ENCODE measurements at regions not wholly inside any gene's neighbourhood (a gene's known extent, or its start where the extent isn't known, plus 50 kb on each side); places are given as distances from the start of the nearest gene placed in this dataset.

- DNase-seq (ENCODE audit: insufficient read length) (no peak), FAIRE-seq (peak; percentile 97)
- TF ChIP-seq TAF1 (IDR thresholded peaks at IDR 0.05; ENCODE audit: borderline replicate concordance, low read depth, low read length) (no peak), POLR2AphosphoS5 (IDR thresholded peaks at IDR 0.05; ENCODE audit: low read depth, low read length) (no peak), POLR2A (IDR thresholded peaks at IDR 0.05; ENCODE audit: low read depth, low read length) (no peak)
These were observed 216.9 kb upstream of the SAMSN1 start for GRCh38 chr21:14762734-14763694.

- TF ChIP-seq TAF1 (IDR thresholded peaks at IDR 0.05; ENCODE audit: borderline replicate concordance, low read depth, low read length), result no peak
- FAIRE-seq, result no peak
- no peak for DNase-seq (ENCODE audit: insufficient read length)
These were observed 216.2 kb upstream of the SAMSN1 start for GRCh38 chr21:14762327-14762726.

GRCh38 chr21:14759285-14759684 lies 213.2 kb upstream of the SAMSN1 start:
- TF ChIP-seq POLR2AphosphoS5 (IDR thresholded peaks at IDR 0.05; ENCODE audit: low read depth, low read length) (no peak), POLR2A (IDR thresholded peaks at IDR 0.05; ENCODE audit: low read depth, low read length) (no peak), TAF1 (IDR thresholded peaks at IDR 0.05; ENCODE audit: borderline replicate concordance, low read depth, low read length) (no peak)
- FAIRE-seq, result no peak
- DNase-seq (ENCODE audit: insufficient read length), result no peak

GRCh38 chr21:14758849-14759248 lies 212.7 kb upstream of the SAMSN1 start:
- no peak for DNase-seq (ENCODE audit: insufficient read length)
- FAIRE-seq, result no peak
- TF ChIP-seq TAF1 (IDR thresholded peaks at IDR 0.05; ENCODE audit: borderline replicate concordance, low read depth, low read length) (no peak), POLR2AphosphoS5 (IDR thresholded peaks at IDR 0.05; ENCODE audit: low read depth, low read length) (no peak), POLR2A (IDR thresholded peaks at IDR 0.05; ENCODE audit: low read depth, low read length) (no peak)

- DNase-seq (ENCODE audit: insufficient read length) (no peak), FAIRE-seq (no peak)
- no peak for TF ChIP-seq POLR2AphosphoS5 (IDR thresholded peaks at IDR 0.05; ENCODE audit: low read depth, low read length)
- TF ChIP-seq POLR2A (IDR thresholded peaks at IDR 0.05; ENCODE audit: low read depth, low read length), result no peak
- no peak for TF ChIP-seq TAF1 (IDR thresholded peaks at IDR 0.05; ENCODE audit: borderline replicate concordance, low read depth, low read length)
These were observed 211.6 kb upstream of the SAMSN1 start for GRCh38 chr21:14757533-14758327.

GRCh38 chr21:14755086-14755485 lies 209.0 kb upstream of the SAMSN1 start:
- FAIRE-seq, result no peak
- DNase-seq (ENCODE audit: insufficient read length), result no peak
- TF ChIP-seq TAF1 (IDR thresholded peaks at IDR 0.05; ENCODE audit: borderline replicate concordance, low read depth, low read length) (no peak), POLR2AphosphoS5 (IDR thresholded peaks at IDR 0.05; ENCODE audit: low read depth, low read length) (no peak), POLR2A (IDR thresholded peaks at IDR 0.05; ENCODE audit: low read depth, low read length) (no peak)

- FAIRE-seq, result no peak
- no peak for DNase-seq (ENCODE audit: insufficient read length)
- TF ChIP-seq POLR2AphosphoS5 (IDR thresholded peaks at IDR 0.05; ENCODE audit: low read depth, low read length), result no peak
- TF ChIP-seq POLR2A (IDR thresholded peaks at IDR 0.05; ENCODE audit: low read depth, low read length), result no peak
- TF ChIP-seq TAF1 (IDR thresholded peaks at IDR 0.05; ENCODE audit: borderline replicate concordance, low read depth, low read length), result no peak
These were observed 208.6 kb upstream of the SAMSN1 start for GRCh38 chr21:14754682-14755081.

- no peak for DNase-seq (ENCODE audit: insufficient read length)
- no peak for FAIRE-seq
- no peak for TF ChIP-seq TAF1 (IDR thresholded peaks at IDR 0.05; ENCODE audit: borderline replicate concordance, low read depth, low read length)
- TF ChIP-seq POLR2A (IDR thresholded peaks at IDR 0.05; ENCODE audit: low read depth, low read length), result no peak
- no peak for TF ChIP-seq POLR2AphosphoS5 (IDR thresholded peaks at IDR 0.05; ENCODE audit: low read depth, low read length)
These were observed 208.1 kb upstream of the SAMSN1 start for GRCh38 chr21:14754259-14754604.

- no peak for TF ChIP-seq POLR2AphosphoS5 (IDR thresholded peaks at IDR 0.05; ENCODE audit: low read depth, low read length)
- DNase-seq (ENCODE audit: insufficient read length), result no peak
- FAIRE-seq, result no peak
These were observed 207.5 kb upstream of the SAMSN1 start for GRCh38 chr21:14753466-14754258.

- no peak for FAIRE-seq
These were observed 207.0 kb upstream of the SAMSN1 start for GRCh38 chr21:14753069-14753465.

GRCh38 chr21:14752345-14752909 lies 206.3 kb upstream of the SAMSN1 start:
- DNase-seq (ENCODE audit: insufficient read length) (no peak), FAIRE-seq (no peak)
- TF ChIP-seq TAF1 (IDR thresholded peaks at IDR 0.05; ENCODE audit: borderline replicate concordance, low read depth, low read length) (no peak), POLR2AphosphoS5 (IDR thresholded peaks at IDR 0.05; ENCODE audit: low read depth, low read length) (no peak), POLR2A (IDR thresholded peaks at IDR 0.05; ENCODE audit: low read depth, low read length) (no peak)

More at GRCh38 chr21:14753069-14753465, 207.0 kb upstream of the SAMSN1 start:
- DNase-seq (ENCODE audit: insufficient read length), result no peak
- no peak for TF ChIP-seq POLR2A (IDR thresholded peaks at IDR 0.05; ENCODE audit: low read depth, low read length)
- TF ChIP-seq POLR2AphosphoS5 (IDR thresholded peaks at IDR 0.05; ENCODE audit: low read depth, low read length), result no peak
- TF ChIP-seq TAF1 (IDR thresholded peaks at IDR 0.05; ENCODE audit: borderline replicate concordance, low read depth, low read length), result no peak
